LHCN-M2 (cell line): ENCODE measurements at regions not wholly inside any gene's neighbourhood (a gene's known extent, or its start where the extent isn't known, plus 50 kb on each side); places are given as distances from the start of the nearest gene placed in this dataset.

Source experiments
- DNase-seq: peaks from one replicate; pipeline ENCODE4 v3.0.0-alpha.2; 2012; ENCODE audit warnings: low read depth

GRCh38 chr22:44592126-44592823 lies 94.2 kb upstream of the RTL6 start:
- no peak for DNase-seq

GRCh38 chr22:44591146-44591790 lies 93.2 kb upstream of the RTL6 start:
- DNase-seq, result no peak

GRCh38 chr22:44590291-44590690 lies 92.3 kb upstream of the RTL6 start:
- no peak for DNase-seq

- no peak for DNase-seq
These were observed 91.8 kb upstream of the RTL6 start for GRCh38 chr22:44589831-44590230.

GRCh38 chr22:44588348-44588747 lies 90.3 kb upstream of the RTL6 start:
- DNase-seq, result no peak

GRCh38 chr22:44587737-44588310 lies 89.8 kb upstream of the RTL6 start:
- no peak for DNase-seq

- DNase-seq, result peak; percentile 57
These were observed 89.1 kb upstream of the RTL6 start for GRCh38 chr22:44586999-44587736.

- no peak for DNase-seq
These were observed 88.4 kb upstream of the RTL6 start for GRCh38 chr22:44586351-44586990.

- no peak for DNase-seq
These were observed 87.7 kb upstream of the RTL6 start for GRCh38 chr22:44585559-44586350.

- DNase-seq, result no peak
These were observed 86.3 kb upstream of the RTL6 start for GRCh38 chr22:44584256-44584902.

GRCh38 chr22:44583854-44584253 lies 85.8 kb upstream of the RTL6 start:
- no peak for DNase-seq

GRCh38 chr22:44583061-44583760 lies 85.2 kb upstream of the RTL6 start:
- DNase-seq, result no peak

GRCh38 chr22:44582016-44582415 lies 84.0 kb upstream of the RTL6 start:
- no peak for DNase-seq

- no peak for DNase-seq
These were observed 83.0 kb upstream of the RTL6 start for GRCh38 chr22:44581096-44581435.

GRCh38 chr22:44580176-44581095 lies 82.4 kb upstream of the RTL6 start:
- DNase-seq, result no peak

GRCh38 chr22:44578516-44579230 lies 80.6 kb upstream of the RTL6 start:
- DNase-seq, result no peak

- DNase-seq, result no peak
These were observed 80.1 kb upstream of the RTL6 start for GRCh38 chr22:44578110-44578457.

- DNase-seq, result no peak
These were observed 79.5 kb upstream of the RTL6 start for GRCh38 chr22:44577391-44578109.
